HG03558 (cell line): ENCODE measurements at regions not wholly inside any gene's neighbourhood (a gene's known extent, or its start where the extent isn't known, plus 50 kb on each side); places are given as distances from the start of the nearest gene placed in this dataset.

Source experiments
- ATAC-seq: cut with Tn5 transposase; IDR thresholded peaks from one replicate; pipeline ENCODE4 v1.9.1; 2021; ENCODE audit warnings: moderate number of reproducible peaks; ENCODE audit not compliant: unreplicated experiment; ENCODE audit errors: extremely low read depth

GRCh38 chr4:14865031-14865366, 137.3 kb upstream of the CPEB2 start:
- ATAC-seq, result no peak

GRCh38 chr4:14865804-14866203, 136.5 kb upstream of the CPEB2 start:
- no peak for ATAC-seq

GRCh38 chr4:14867847-14868246, 134.4 kb upstream of the CPEB2 start:
- no peak for ATAC-seq

DNA sequence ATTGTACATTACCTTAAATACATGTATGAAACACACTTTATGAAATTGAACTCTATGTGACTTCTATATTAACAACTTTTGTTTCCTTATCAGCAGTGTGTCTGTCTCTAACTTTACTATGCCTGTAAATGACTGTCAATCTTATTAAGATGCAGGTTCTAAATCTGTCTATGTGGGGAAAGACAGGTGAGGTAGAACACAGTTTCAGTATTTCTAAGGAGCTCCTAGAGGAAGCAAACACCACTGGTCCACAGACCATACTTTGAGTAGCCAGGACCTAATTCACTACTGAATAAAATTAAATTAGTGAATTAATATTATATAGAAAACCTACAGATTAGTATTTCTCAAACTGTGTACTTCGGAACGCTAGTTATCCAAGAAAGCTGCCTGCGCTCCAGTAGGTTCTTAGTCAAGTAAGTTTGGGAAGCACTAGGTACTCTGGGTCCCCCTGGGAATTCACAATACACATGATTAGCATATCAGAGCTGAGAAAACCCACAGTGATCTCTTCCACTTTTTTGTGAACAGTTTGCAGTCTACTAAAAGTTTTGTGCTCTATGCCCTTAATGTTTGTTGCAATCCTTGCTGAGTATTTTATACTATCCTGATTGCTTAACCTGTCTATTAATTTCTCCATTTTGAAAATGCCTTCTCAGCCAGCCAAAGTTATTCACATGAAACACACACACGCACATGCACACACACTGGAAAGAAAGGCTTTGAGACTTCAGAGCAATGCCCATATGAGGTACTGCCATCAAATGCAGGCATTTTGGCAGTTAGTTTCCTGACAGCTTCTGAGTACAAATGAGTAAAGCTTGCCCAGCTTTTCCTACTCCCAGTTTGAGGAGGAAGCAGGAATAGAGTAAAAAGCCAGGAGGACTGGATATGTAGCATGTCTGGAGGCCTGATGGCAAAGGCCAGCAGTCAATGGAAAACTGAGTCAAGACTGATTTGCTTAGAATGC, 133.6 kb upstream of the CPEB2 start:
- no peak for ATAC-seq

GRCh38 chr4:14871676-14872430, 130.4 kb upstream of the CPEB2 start:
- no peak for ATAC-seq

GRCh38 chr4:14874990-14875389, 127.3 kb upstream of the CPEB2 start:
- peak; percentile 45 for ATAC-seq

DNA sequence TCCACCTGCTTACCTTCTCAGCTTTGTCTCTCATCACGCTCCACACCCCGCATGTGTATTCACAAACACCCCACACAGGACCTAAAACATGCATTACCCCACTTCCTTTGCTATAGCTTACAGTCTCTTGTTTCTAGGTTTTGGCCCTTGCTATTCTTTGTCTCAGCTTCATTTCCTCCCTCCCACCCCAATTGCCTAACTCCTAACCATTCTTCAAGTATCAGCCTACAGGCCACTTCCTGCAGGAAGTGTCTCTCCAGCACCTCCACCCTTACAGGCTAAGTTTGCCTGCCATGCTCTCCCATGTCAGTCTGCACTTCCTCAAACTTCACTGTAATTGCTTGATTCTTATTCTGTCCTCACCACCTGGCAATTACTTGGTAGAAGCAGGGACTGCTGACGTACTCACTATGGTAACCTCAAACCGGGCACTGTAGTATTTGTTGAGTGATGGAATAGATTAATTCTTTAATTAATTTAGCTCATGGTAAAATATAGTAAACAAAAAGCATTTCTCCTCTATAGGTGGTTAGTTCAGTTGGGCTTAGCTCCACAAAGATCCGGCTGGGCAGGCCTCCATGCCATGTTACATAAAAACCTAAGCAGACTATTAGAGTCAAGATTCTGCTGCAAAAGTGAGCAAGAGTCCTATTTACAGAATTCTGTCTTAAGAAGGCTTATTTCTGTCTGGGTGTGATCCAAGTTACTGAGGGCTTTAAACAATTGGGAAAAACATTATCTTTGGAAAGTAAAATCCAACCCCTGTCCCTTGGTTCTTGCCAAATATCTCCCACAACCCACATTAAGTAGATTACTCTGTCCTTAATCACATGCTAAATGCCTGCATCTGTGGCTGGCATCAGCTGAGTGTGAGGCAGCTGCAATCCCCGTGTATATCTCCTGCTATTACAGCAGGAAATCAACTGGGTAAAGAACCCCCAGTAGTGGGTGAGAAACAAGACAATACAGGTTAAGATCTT, 124.7 kb upstream of the CPEB2 start:
- ATAC-seq, result peak; percentile 32

GRCh38 chr4:14878681-14879080, 123.6 kb upstream of the CPEB2 start:
- ATAC-seq, result no peak

DNA sequence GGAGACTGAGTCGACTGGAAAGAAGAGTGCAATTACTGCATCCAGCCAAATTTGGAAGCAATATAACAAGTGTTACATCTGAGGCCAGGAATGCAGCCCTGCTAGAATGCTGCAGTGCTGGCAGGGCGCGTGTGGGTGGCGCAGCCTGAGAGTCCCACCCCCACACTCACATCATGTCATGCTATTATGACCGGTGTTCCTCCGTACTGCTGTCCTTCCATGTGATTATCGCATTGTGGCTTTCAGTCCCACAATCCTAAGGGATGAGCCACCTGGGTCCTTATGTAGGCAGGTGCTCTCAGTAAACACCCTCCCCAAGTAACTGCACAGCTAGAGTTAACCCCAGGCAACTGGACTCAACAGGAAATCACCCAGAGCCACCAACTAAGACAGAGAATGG, 122.6 kb upstream of the CPEB2 start:
- ATAC-seq, result no peak

GRCh38 chr4:14880805-14881204, 121.5 kb upstream of the CPEB2 start:
- no peak for ATAC-seq

DNA sequence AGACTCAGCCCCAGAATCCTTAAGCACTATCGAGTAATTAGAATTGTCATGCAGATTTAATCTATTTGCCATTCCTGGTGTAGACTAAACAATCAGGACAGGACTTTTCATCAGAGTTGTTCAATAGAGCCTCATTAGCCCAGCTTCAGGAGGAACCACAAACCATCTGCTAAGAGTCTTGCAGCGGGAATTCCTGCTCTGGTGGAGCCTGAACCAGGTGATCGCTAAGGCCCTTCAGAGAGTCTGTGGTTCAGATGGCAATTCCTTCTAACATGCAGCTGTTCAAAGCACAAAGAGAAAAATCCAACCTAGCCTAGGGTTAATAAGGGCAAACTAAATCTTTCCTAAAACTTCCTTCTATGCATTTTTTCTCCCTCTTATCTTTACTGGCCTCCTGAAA, 119.1 kb upstream of the CPEB2 start:
- no peak for ATAC-seq

DNA sequence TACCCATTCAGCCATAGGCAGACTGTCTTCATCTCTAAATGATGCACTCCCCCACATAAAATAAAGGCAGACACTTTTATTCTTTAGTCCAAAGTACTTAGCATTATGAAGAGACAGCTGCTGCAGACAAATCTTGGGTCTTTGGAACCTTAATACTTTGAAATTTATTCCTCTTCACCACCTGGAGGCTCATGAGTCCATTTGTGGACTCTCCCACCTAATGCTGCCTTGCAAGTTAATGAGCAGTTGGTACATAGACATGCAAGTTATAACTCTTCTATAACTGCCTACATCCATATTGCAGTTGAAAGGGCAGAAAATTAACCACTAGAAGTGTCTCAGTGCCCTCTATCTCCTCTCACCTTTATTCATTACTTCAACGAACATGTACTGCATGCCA, 118.6 kb upstream of the CPEB2 start:
- no peak for ATAC-seq

GRCh38 chr4:14887842-14888433, 114.3 kb upstream of the CPEB2 start:
- no peak for ATAC-seq

DNA sequence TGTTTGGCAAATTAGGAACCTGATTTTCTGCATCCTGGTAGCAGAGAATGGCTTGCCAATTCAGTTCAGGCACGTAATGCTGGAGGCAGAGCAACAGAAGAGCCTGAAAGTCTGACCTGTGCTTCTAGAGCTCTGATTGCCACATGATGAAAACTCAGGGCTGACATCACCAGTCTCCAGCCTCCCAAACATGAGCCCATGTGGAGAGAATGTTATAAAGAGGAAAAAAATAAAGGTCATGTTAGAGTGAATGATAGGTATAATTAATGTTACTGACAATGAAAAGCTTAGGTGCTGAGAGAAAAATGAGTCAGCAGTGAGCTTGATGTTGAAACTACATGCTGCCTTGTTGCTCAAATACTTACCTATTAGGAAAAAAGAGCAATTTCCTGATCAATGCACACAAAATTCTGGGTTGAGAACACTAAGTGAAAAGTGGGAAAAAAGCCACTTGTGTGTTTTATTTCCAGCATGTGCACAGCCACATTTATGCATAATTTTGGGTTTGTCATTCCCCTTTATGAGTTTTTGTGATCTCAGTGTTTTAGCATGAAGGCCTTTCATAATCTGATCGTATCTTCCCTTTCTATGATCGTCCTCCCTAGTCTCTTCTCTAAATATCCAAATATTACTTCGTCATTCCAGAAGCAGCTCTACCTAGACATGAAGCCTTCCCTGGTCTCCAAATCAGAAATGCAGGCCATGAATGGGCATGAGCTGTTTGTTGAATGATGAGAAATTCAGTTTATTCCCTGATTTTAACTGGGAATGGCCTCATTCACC, 113.3 kb upstream of the CPEB2 start:
- ATAC-seq, result no peak

DNA sequence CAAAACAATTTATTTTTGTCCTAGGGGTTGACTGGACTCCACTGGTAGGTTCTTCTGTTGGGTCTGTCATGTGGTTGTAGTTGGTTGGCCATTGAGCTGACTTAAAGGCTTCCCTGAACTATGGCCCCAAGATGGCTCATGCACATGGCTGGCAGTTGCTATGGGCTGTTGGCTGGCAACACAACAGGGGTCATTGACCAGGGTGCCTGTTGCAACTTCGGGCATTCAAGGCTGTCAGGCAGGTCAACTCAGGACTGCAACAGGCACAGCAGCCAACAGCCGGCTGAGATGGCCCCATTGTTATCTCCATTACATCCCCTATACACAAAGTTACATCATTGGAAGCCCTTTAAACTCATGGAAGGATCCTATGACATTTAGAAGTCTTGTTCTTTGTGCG, 109.7 kb upstream of the CPEB2 start:
- ATAC-seq, result no peak

GRCh38 chr4:14893713-14894112, 108.6 kb upstream of the CPEB2 start:
- no peak for ATAC-seq

GRCh38 chr4:14894392-14895292, 107.6 kb upstream of the CPEB2 start:
- ATAC-seq, result no peak

DNA sequence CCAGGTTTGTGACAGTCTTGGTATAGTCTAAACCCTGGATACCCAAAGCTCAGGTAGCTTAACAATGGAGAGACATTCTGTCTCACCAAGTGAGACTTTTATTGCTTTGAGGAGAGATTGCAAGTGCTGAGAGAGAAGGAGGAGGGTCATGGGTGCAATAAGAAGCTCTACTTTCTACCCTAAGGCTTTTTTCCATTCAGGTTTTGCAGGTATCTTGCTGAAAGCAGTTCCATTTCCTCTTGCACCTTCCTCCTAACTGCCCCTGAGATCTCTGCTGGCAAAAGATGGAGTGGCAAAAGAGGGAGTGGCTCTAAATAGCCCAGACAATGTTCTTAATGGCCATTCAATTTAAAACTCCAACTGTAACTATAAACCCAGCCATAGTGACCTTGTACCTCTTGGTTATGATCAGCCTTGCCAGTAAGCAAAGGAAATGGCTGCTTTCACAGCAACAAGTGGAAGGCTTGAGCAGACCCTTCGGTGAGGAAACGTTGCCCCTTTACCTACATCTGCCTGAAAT, 105.6 kb upstream of the CPEB2 start:
- ATAC-seq, result no peak
